ENCODE measurements at regions not wholly inside any gene's neighbourhood (a gene's known extent, or its start where the extent isn't known, plus 50 kb on each side); places are given as distances from the start of the nearest gene placed in this dataset.

- no peak overlapping the region for H3K14ac ChIP-seq (replicated peaks; ENCODE audit: low read depth, low read length)
- H2BK15ac ChIP-seq (ENCODE audit: low read depth, low read length): no peak overlapping the region
- H2BK120ac ChIP-seq (ENCODE audit: low read depth, low read length): no peak overlapping the region
- H2AK5ac ChIP-seq (ENCODE audit: low read depth, low read length): no peak overlapping the region
- no peak overlapping the region for H3K56ac ChIP-seq (ENCODE audit: extremely low read depth, insufficient read depth, low read length)
- H3K36me3 ChIP-seq (ENCODE audit: control insufficient read depth, insufficient read depth, low read length): no peaks in the 10 kb centered on the region
- no peaks in the 10 kb centered on the region for H3K9me1 ChIP-seq (ENCODE audit: insufficient read depth, low read length)
- no peak overlapping the region for H4K5ac ChIP-seq (ENCODE audit: low read depth, low read length)
- dilution Hi-C loops (cut with HindIII; ENCODE audit: low sequenced_read_pairs, unreplicated experiment) (no loop called here), intact Hi-C loops (cut with micrococcal nuclease) (no loop called here), in situ Hi-C loops (cut with MboI; ENCODE audit: low sequenced_read_pairs) (no loop called here)
- no CpG with 5 or more reads among the region's 6 CpGs for whole genome bisulfite sequencing, 2 experiments (ENCODE audit: extremely low coverage in 2 of 2, insufficient read length in 1 of 2)
- no peak overlapping the region for H2BK20ac ChIP-seq (ENCODE audit: low read depth, low read length)
- no peak overlapping the region for H3K9ac ChIP-seq (ENCODE audit: low read depth, low read length)
- no peak overlapping the region for H3K4me3 ChIP-seq (ENCODE audit: insufficient read depth, low read depth, low read length)
- H3K79me1 ChIP-seq (ENCODE audit: low read depth in 1 of 2, low read length in 2 of 2): no peaks in the 10 kb centered on the region
- peaks cover 1% of the 10 kb centered on the region; the same call in 1 of the 2 replicates for H3K27me3 ChIP-seq (ENCODE audit: control insufficient read depth, insufficient read depth, low read length)
- H3K18ac ChIP-seq (ENCODE audit: low read depth, low read length): no peak overlapping the region
- DNase-seq (no peak), ATAC-seq (ENCODE audit: low read depth) (no peak)
- H2AK9ac ChIP-seq (replicated peaks; ENCODE audit: low read depth, low read length, poor library complexity): no peak overlapping the region
- no peak overlapping the region for H2BK5ac ChIP-seq (ENCODE audit: low read depth, low read length, poor library complexity, severe bottlenecking)
- ChIA-PET CTCF (no interaction called here), POLR2A (ENCODE audit: unreplicated experiment) (no interaction called here)
- H3K4me1 ChIP-seq (ENCODE audit: control insufficient read depth, insufficient read depth, low read length): no peaks in the 10 kb centered on the region
- H3K4me2 ChIP-seq (ENCODE audit: low read depth, low read length): no peak overlapping the region
- no peaks in the 10 kb centered on the region for H3K9me3 ChIP-seq (ENCODE audit: control insufficient read depth, insufficient read depth, low read length)
- H4K91ac ChIP-seq (ENCODE audit: insufficient read depth, low read depth, low read length): no peak overlapping the region
- no TSS peak for BruUV-seq (replicated peaks)
- no peak overlapping the region for H3K23ac ChIP-seq (ENCODE audit: low read depth, low read length)
- no peak overlapping the region for H3K27ac ChIP-seq (ENCODE audit: insufficient read depth, low read length)
- no peak overlapping the region for H4K8ac ChIP-seq (ENCODE audit: low read depth in 2 of 2, low read length in 2 of 2)
- TF ChIP-seq RFX5 (IDR thresholded peaks at IDR 0.05; ENCODE audit: low read depth, low read length) (no peak), SMC3 (IDR thresholded peaks at IDR 0.05; ENCODE audit: low read depth, low read length) (no peak), BHLHE40 (IDR thresholded peaks at IDR 0.05; ENCODE audit: low read depth, low read length) (no peak), POLR2A (IDR thresholded peaks at IDR 0.05; ENCODE audit: low read depth, low read length) (no peak), CHD1 (IDR thresholded peaks at IDR 0.05; ENCODE audit: low read depth, low read length) (no peak), MXI1 (IDR thresholded peaks at IDR 0.05; ENCODE audit: borderline replicate concordance, low read depth, low read length) (no peak), RCOR1 (IDR thresholded peaks at IDR 0.05; ENCODE audit: insufficient replicate concordance, low read length) (no peak), CTCF (conservative IDR thresholded peaks at IDR 0.05; ENCODE audit: low read depth, low read length) (no peak), CEBPB (IDR thresholded peaks at IDR 0.05; ENCODE audit: low read depth, low read length) (no peak), NFE2L2 (IDR thresholded peaks at IDR 0.05; ENCODE audit: low read depth, low read length) (no peak)
- H2AFZ ChIP-seq (replicated peaks; ENCODE audit: low read length, poor library complexity): no peak overlapping the region
- no peak overlapping the region for H3K4ac ChIP-seq (ENCODE audit: low read depth, low read length)
- no peaks in the 10 kb centered on the region for H4K20me1 ChIP-seq (ENCODE audit: insufficient read depth, low read length)
These were observed 166.1 kb upstream of the ZNF521 start for GRCh38 chr18:25517881-25518715.

Measured in IMR-90 (cell line).